Endothelial cell of umbilical vein (primary cell): ENCODE measurements at regions not wholly inside any gene's neighbourhood (a gene's known extent, or its start where the extent isn't known, plus 50 kb on each side); places are given as distances from the start of the nearest gene placed in this dataset.

ENCODE experiments used
- BruUV-seq: library from RNA; stranded (reverse); fragments of 400-500 nt; replicated peaks from 2 replicates; lab custom pipeline; 2021; lab: Mats Ljungman, UMichigan
- CTCF ChIA-PET: fragments of 300-600, 350-600 bp; sonication (Branson Sonifier 250); formaldehyde crosslinking; loops from one replicate; lab custom pipeline; 2021; ENCODE audit warnings: antibody characterized with exemption, inconsistent platforms; lab: Charles Lee
- POLR2A ChIA-PET: fragments of 300-600, 350-600 bp; sonication (Branson Sonifier 250); formaldehyde crosslinking; loops from one replicate; lab custom pipeline; 2021; ENCODE audit warnings: antibody characterized with exemption, inconsistent platforms; lab: Charles Lee
- DNase-seq: peaks from one replicate; pipeline ENCODE4 v3.0.0-alpha.2; 2011; ENCODE audit warnings: low read depth, low spot score
- FAIRE-seq: peaks from 2 replicates; lab custom pipeline; 2011; peaks lifted over from hg19 to GRCh38; lab: Jason Lieb, UNC
- H2AFZ ChIP-seq: 2 replicates; pipeline ENCODE4 v1.6.0; 2012; ENCODE audit warnings: low read depth, low read length, control low read depth, inconsistent platforms
- H3K27ac ChIP-seq: 2 replicates; pipeline ENCODE4 v1.5.1; 2011; ENCODE audit warnings: low read depth, mild to moderate bottlenecking, control low read depth, low read length, moderate library complexity; ENCODE audit not compliant: insufficient read depth
- H3K27me3 ChIP-seq, 2 experiments: 2 replicates each; pipeline versions ENCODE4 v1.6.0 to v1.6.1; 2011; ENCODE audit warnings: low read length in 2 of 2, mixed read lengths in 1 of 2; ENCODE audit not compliant: control insufficient read depth in 2 of 2, insufficient read depth in 2 of 2
- H3K36me3 ChIP-seq, 2 experiments: 2 replicates in 1 of 2; 3 replicates in 1 of 2; pipeline ENCODE4 v1.5.1; 2011; ENCODE audit warnings: low read length in 2 of 2, mild to moderate bottlenecking in 1 of 2, moderate library complexity in 1 of 2; ENCODE audit not compliant: control insufficient read depth in 2 of 2, insufficient read depth in 2 of 2; ENCODE audit errors: extremely low read depth in 1 of 2
- H3K4me1 ChIP-seq: 3 replicates; pipeline ENCODE4 v1.5.1; 2011; ENCODE audit warnings: mild to moderate bottlenecking, low read length; ENCODE audit not compliant: control insufficient read depth, insufficient read depth; ENCODE audit errors: extremely low read depth
- H3K4me2 ChIP-seq: 2 replicates; pipeline ENCODE4 v1.6.1; 2011; ENCODE audit warnings: low read length, control low read depth, mixed read lengths; ENCODE audit not compliant: insufficient read depth
- H3K4me3 ChIP-seq, 3 experiments: fragments of 200-600 bp in 1 of 3; sonication (generic), shearing (Covaris generic) in 1 of 3; replicated peaks in 1 of 3; 2 replicates each; pipeline ENCODE4 v1.5.1; 2011 to 2016; ENCODE audit warnings: control low read depth in 3 of 3, low read length in 3 of 3, mild to moderate bottlenecking in 2 of 3, inconsistent platforms in 1 of 3, low read depth in 1 of 3, moderate library complexity in 1 of 3; ENCODE audit not compliant: insufficient read depth in 1 of 3
- H3K79me2 ChIP-seq: 2 replicates; pipeline ENCODE4 v1.6.0; 2012; ENCODE audit warnings: low read length, inconsistent platforms; ENCODE audit not compliant: control insufficient read depth, insufficient read depth
- H3K9ac ChIP-seq: replicated peaks from 2 replicates; pipeline ENCODE3; 2011; ENCODE audit warnings: low read length, control low read depth; ENCODE audit not compliant: insufficient read depth; ENCODE audit errors: extremely low read depth
- H3K9me1 ChIP-seq: replicated peaks from 3 replicates; pipeline ENCODE4 v1.6.0; 2011; ENCODE audit warnings: mild to moderate bottlenecking, low read length; ENCODE audit not compliant: control insufficient read depth, insufficient read depth; ENCODE audit errors: extremely low read depth
- H3K9me3 ChIP-seq: replicated peaks from 2 replicates; pipeline ENCODE4 v1.5.1; 2012; ENCODE audit warnings: low read length, inconsistent platforms; ENCODE audit not compliant: control insufficient read depth, insufficient read depth
- H4K20me1 ChIP-seq: replicated peaks from 2 replicates; pipeline ENCODE3; 2011; ENCODE audit warnings: mild to moderate bottlenecking, low read length; ENCODE audit not compliant: control insufficient read depth, insufficient read depth; ENCODE audit errors: extremely low read depth
- CTCF ChIP-seq, 2 donors: IDR thresholded peaks; 1 replicate in 1 of 2; 2 replicates in 1 of 2; pipeline ENCODE4 v1.5.1; 2011; ENCODE audit warnings: low read length in 2 of 2, mild to moderate bottlenecking in 2 of 2, moderate library complexity in 2 of 2, control low read depth in 1 of 2, inconsistent platforms in 1 of 2, low read depth in 1 of 2; ENCODE audit not compliant: insufficient read depth in 1 of 2; ENCODE audit errors: extremely low read depth in 1 of 2
- EZH2 ChIP-seq: IDR thresholded peaks from 2 replicates; pipeline ENCODE4 v1.6.1; 2012; ENCODE audit warnings: borderline replicate concordance, low read depth, mild to moderate bottlenecking, moderate library complexity, low read length, inconsistent platforms; ENCODE audit not compliant: severe bottlenecking
- FOS ChIP-seq: IDR thresholded peaks from 2 replicates; pipeline ENCODE4 v1.6.1; 2011; ENCODE audit warnings: mild to moderate bottlenecking, low read length, moderate library complexity, borderline replicate concordance; ENCODE audit not compliant: insufficient read depth
- GATA2 ChIP-seq: IDR thresholded peaks from 2 replicates; pipeline ENCODE4 v1.7.0; 2011; ENCODE audit warnings: low read depth, mild to moderate bottlenecking, moderate library complexity, mixed read lengths, low read length; ENCODE audit not compliant: insufficient read length, insufficient read depth
- JUN ChIP-seq: IDR thresholded peaks from 2 replicates; pipeline ENCODE4 v1.6.1; 2011; ENCODE audit warnings: borderline replicate concordance, low read depth; ENCODE audit not compliant: insufficient read length, insufficient read depth
- MAX ChIP-seq: IDR thresholded peaks from 2 replicates; pipeline ENCODE4 v1.6.1; 2011; ENCODE audit not compliant: insufficient read depth, insufficient read length
- MYC ChIP-seq: IDR thresholded peaks from one replicate; pipeline ENCODE4 v1.6.1; 2011; ENCODE audit warnings: mild to moderate bottlenecking, low read depth, low read length
- POLR2A ChIP-seq: IDR thresholded peaks from 2 replicates; pipeline ENCODE4 v1.6.1; 2012; ENCODE audit warnings: low read depth, mild to moderate bottlenecking, control low read depth, low read length
- POLR2AphosphoS5 ChIP-seq: IDR thresholded peaks from 2 replicates; pipeline ENCODE4 v1.6.1; 2012; ENCODE audit warnings: low read depth, mild to moderate bottlenecking, control low read depth, low read length, moderate library complexity; ENCODE audit not compliant: insufficient read depth
- dilution Hi-C: fragments of 300-500 bp; cut with MboI; formaldehyde crosslinking; loops from one replicate; pipeline ENCODE4 v1.15.0; 2019; ENCODE audit warnings: low sequenced_read_pairs; ENCODE audit not compliant: extremely low pct_ligation_motif_present
- intact Hi-C: fragments of 100-400 bp; cut with micrococcal nuclease; formaldehyde crosslinking; loops from one replicate; pipeline ENCODE4 v1.10.0; 2022

- intact Hi-C loops (no loop called here), dilution Hi-C loops (no loop called here)
- Histone ChIP-seq H3K9me3 (no peaks in the 10 kb centered on the region), H3K79me2 (no peaks in the 10 kb centered on the region), H3K27me3 (peaks cover 0 to 1% of the 10 kb centered on the region in 2 experiments), H3K36me3 (no peaks in the 10 kb centered on the region), H3K4me3 (no peak overlapping the region), H2AFZ (no peak overlapping the region), H3K4me2 (no peak overlapping the region), H4K20me1 (no peaks in the 10 kb centered on the region), H3K9me1 (no peaks in the 10 kb centered on the region), H3K4me1 (no peaks in the 10 kb centered on the region), H3K9ac (no peak overlapping the region), H3K27ac (no peak overlapping the region)
- TF ChIP-seq POLR2AphosphoS5 (no peak), GATA2 (no peak), EZH2 (no peak), FOS (no peak), JUN (no peak), POLR2A (no peak), MYC (no peak), CTCF (IDR thresholded peaks at IDR 0.05; ENCODE audit: extremely low read depth in 1 of 2, insufficient read depth in 1 of 2, low read depth in 1 of 2, low read length in 2 of 2) (no peak), MAX (no peak)
- POLR2A ChIA-PET, result no interaction called here
- no peak for DNase-seq
- no peak for FAIRE-seq
- CTCF ChIA-PET, result interaction anchor here (1.4 kb wide), 1 partner anchor 10 kb away, joined by 4 read pairs; no protein-coding TSS in a partner anchor
- no TSS peak for BruUV-seq
Measured at GRCh38 chr3:115286529-115287197, 139.6 kb upstream of the ZBTB20 start.
